Left ventricle myocardium inferior (tissue), 1 donor: ENCODE measurements at regions not wholly inside any gene's neighbourhood (a gene's known extent, or its start where the extent isn't known, plus 50 kb on each side); places are given as distances from the start of the nearest gene placed in this dataset.

ENCODE experiments used
- DNase-seq: peaks from one replicate; pipeline ENCODE4 v3.0.0-alpha.2; 2020
- H3K27ac ChIP-seq: fragments of 200-600 bp; replicated peaks from 2 replicates; pipeline ENCODE4 v1.8.0; 2021
- H3K27me3 ChIP-seq: fragments of 200-600 bp; 2 replicates; pipeline ENCODE4 v1.8.0; 2021; ENCODE audit warnings: low read depth
- H3K36me3 ChIP-seq: fragments of 200-600 bp; 2 replicates; pipeline ENCODE4 v1.8.0; 2021
- H3K4me1 ChIP-seq: fragments of 200-600 bp; 2 replicates; pipeline ENCODE4 v1.8.0; 2021
- H3K4me3 ChIP-seq: fragments of 200-600 bp; 2 replicates; pipeline ENCODE4 v1.8.0; 2021; ENCODE audit warnings: mild to moderate bottlenecking, moderate library complexity
- H3K9me3 ChIP-seq: fragments of 200-600 bp; replicated peaks from 2 replicates; pipeline ENCODE4 v1.8.0; 2021
- intact Hi-C: fragments of 100-400 bp; cut with micrococcal nuclease; formaldehyde crosslinking; loops from one replicate; pipeline ENCODE4 v1.11.0; 2022
- TF ChIP-seq, protein P1 (sequence below): fragments of 200-600 bp; IDR thresholded peaks from 2 replicates; pipeline ENCODE4 v1.8.0; 2021; ENCODE audit warnings: antibody characterized with exemption, mild to moderate bottlenecking, borderline replicate concordance
- donor health status: DM: no; HTN: yes; CAD: no; lungs with severe emphysema.

- Histone ChIP-seq H3K4me1 (peaks cover 22% of the 10 kb centered on the region), H3K4me3 (no peak overlapping the region), H3K9me3 (no peaks in the 10 kb centered on the region), H3K27me3 (no peaks in the 10 kb centered on the region), H3K27ac (no peak overlapping the region), H3K36me3 (no peaks in the 10 kb centered on the region)
- intact Hi-C loops, result no loop called here
- DNase-seq, result no peak
- TF ChIP-seq, protein P1, sequence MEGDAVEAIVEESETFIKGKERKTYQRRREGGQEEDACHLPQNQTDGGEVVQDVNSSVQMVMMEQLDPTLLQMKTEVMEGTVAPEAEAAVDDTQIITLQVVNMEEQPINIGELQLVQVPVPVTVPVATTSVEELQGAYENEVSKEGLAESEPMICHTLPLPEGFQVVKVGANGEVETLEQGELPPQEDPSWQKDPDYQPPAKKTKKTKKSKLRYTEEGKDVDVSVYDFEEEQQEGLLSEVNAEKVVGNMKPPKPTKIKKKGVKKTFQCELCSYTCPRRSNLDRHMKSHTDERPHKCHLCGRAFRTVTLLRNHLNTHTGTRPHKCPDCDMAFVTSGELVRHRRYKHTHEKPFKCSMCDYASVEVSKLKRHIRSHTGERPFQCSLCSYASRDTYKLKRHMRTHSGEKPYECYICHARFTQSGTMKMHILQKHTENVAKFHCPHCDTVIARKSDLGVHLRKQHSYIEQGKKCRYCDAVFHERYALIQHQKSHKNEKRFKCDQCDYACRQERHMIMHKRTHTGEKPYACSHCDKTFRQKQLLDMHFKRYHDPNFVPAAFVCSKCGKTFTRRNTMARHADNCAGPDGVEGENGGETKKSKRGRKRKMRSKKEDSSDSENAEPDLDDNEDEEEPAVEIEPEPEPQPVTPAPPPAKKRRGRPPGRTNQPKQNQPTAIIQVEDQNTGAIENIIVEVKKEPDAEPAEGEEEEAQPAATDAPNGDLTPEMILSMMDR, result no peak
Measured at GRCh38 chr12:28967426-28967825, 181.7 kb upstream of the FAR2 start.

DNA sequence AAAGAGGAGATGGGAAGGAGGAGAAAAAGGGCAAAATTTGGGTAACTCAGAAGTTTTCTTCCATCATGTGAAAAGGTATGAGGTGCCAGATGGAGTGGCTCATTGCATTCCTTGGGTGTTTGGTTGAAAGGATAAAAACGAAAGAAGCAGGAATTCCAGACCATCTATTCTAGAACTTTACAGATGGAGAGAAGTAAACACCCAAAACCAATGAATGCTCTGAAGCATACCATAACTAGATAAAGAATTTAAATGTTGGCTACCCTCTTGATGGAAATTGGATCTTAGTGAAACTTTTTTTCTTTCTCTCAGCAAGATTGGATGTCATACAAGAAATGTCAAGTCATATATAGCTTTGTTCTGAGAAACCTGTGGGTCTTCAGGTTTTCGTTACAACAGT, 175.6 kb upstream of the FAR2 start:
- Histone ChIP-seq H3K4me1 (no peaks in the 10 kb centered on the region), H3K9me3 (peaks cover 10% of the 10 kb centered on the region), H3K36me3 (no peaks in the 10 kb centered on the region), H3K4me3 (no peak overlapping the region), H3K27ac (no peak overlapping the region), H3K27me3 (no peaks in the 10 kb centered on the region)
- TF ChIP-seq, protein P1, result no peak
- intact Hi-C loops, result no loop called here
- no peak for DNase-seq

DNA sequence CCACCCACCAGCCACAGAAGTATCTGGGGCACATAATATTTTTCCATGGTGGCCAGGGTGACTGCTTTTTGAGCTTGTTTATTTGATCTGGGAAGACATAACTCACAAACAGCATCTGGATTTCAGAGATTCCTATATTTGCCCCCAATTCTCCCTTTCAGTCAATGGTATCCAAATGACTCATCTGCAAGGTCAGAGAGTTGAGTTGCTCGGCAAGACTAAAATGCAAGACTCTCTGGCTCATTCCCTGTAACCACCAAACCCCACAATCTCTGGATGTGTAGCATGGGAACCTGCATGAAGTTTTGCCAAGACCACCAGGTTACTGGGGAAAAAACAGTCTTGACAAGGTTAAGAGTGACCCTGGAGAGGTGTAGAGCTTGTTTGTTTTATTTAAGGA, 174.9 kb upstream of the FAR2 start:
- no peak for DNase-seq
- no peak overlapping the region for H3K4me3 ChIP-seq
- H3K36me3 ChIP-seq, result no peaks in the 10 kb centered on the region
- TF ChIP-seq, protein P1, result no peak
- H3K9me3 ChIP-seq, result peaks cover 10% of the 10 kb centered on the region
- H3K27ac ChIP-seq, result no peak overlapping the region
- H3K4me1 ChIP-seq, result no peaks in the 10 kb centered on the region
- no peaks in the 10 kb centered on the region for H3K27me3 ChIP-seq
- intact Hi-C loops, result no loop called here

DNA sequence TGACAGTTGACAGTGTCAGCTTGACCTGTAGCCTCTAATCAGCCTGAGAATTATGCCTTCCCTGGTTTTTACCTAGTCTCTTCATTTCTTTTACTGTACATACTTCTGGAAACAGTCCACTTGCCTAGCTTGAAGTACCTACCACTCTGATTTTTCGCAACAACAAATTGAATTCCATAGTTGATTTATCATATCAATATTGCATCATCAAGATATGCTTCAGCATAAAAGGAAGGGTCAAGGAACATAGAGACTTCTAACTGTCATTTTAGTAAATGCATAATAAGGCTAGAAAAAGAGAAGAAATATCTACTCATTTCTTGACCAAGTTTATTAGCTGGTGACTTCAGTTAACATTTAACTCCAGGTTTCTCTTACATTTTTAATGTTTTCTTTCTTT, 174.2 kb upstream of the FAR2 start:
- TF ChIP-seq, protein P1, result no peak
- Histone ChIP-seq H3K36me3 (no peaks in the 10 kb centered on the region), H3K27me3 (no peaks in the 10 kb centered on the region), H3K27ac (no peak overlapping the region), H3K4me3 (no peak overlapping the region), H3K9me3 (peaks cover 10% of the 10 kb centered on the region), H3K4me1 (no peaks in the 10 kb centered on the region)
- no peak for DNase-seq
- intact Hi-C loops, result no loop called here

DNA sequence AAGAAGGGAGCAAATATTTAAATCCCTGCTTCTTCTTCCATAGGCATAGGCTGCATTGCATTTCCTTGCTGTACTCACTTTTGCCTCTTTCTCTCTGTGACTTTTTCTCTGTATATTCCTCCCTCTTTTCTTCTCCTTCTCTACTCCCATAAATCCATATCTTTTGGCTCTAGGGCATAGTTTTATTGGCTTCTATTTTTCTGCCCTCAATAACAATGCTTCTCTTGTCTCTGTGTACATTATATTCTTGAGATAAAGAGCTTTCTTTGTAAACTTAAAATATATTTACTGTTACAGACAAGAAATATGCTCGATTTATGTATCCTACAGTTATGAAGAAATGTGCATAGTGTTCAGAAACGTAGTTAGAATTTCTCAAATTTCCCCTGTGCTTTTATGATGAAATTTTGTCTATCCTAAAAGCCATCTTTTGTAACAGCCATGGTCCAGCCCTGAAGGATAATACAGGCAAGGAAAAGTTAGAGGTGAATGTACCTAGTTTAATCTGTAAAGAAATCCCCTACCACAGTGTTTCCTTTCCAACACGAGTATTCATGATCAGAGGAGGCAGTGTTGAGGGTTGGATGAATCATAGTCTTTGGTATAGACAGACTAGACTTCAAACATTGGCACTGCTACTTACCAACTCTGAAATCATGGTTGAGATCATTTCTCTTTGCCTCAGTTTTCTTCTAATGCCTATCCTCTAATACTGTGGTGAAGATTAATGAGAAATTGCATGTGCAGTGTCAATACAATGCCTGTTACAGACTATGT, 173.3 kb upstream of the FAR2 start:
- Histone ChIP-seq H3K36me3 (no peaks in the 10 kb centered on the region), H3K4me1 (no peaks in the 10 kb centered on the region), H3K27ac (no peak overlapping the region), H3K27me3 (no peaks in the 10 kb centered on the region), H3K9me3 (peaks cover 10% of the 10 kb centered on the region), H3K4me3 (no peak overlapping the region)
- intact Hi-C loops, result no loop called here
- TF ChIP-seq, protein P1, result no peak
- DNase-seq, result no peak
